Fibroblast of the aortic adventitia (primary cell): ENCODE measurements at regions not wholly inside any gene's neighbourhood (a gene's known extent, or its start where the extent isn't known, plus 50 kb on each side); places are given as distances from the start of the nearest gene placed in this dataset.
"Not testable (repeated sequence)": the region's sequence is repeated elsewhere in the genome, so short reads cannot be mapped to it uniquely, and the experiment has no call there.

ENCODE experiments used
- DNase-seq: peaks from one replicate; pipeline ENCODE4 v3.0.0-alpha.2; 2010; ENCODE audit warnings: low read depth
- H3K4me3 ChIP-seq: 2 replicates; pipeline ENCODE4 v1.5.1; 2011; ENCODE audit warnings: low read depth, mild to moderate bottlenecking, control low read depth, low read length, moderate library complexity
- CTCF ChIP-seq: IDR thresholded peaks from 2 replicates; pipeline ENCODE4 v1.5.1; 2011; ENCODE audit warnings: mild to moderate bottlenecking, low read length, control low read depth, inconsistent platforms; ENCODE audit not compliant: insufficient read depth

DNA sequence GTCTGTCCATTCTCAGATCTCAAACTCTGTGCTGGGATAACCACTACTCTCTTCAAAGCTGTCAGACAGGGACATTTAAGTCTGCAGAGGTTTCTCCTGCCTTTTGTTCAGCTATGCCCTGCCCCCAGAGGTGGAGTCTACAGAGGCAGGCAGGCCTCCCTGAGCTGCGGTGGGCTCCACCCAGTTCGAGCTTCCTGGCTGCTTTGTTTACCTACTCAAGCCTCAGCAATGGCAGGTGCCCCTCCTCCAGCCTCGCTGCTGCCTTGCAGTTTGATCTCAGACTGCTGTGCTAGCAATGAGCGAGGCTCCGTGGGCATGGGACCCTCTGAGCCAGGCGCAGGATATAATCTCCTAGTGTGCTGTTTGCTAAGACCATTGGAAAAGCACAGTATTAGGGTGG is 53.1 kb upstream of the HUNK start:
- DNase-seq, H3K4me3 ChIP-seq: not testable (repeated sequence)

DNA sequence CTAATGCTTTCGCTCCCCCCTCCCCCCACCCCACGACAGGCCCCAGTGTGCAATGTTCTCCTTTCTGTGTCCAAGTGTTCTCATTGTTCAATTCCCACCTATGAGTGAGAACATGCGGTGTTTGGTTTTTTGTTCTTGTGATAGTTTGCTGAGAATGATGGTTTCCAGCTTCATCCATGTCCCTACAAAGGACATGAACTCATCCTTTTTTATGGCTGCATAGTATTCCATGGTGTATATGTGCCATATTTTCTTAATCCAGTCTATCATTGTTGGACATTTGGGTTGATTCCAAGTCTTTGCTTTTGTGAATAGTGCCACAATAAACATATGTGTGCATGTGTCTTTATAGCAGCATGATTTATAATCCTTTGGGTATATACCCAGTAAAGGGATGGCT is 58.5 kb upstream of the HUNK start:
- not testable (repeated sequence) for DNase-seq, H3K4me3 ChIP-seq

- H3K4me3 ChIP-seq = no peak overlapping the region
- no peak for DNase-seq
- no peak for TF ChIP-seq CTCF
Measured at GRCh38 chr21:31813862-31814261, 59.0 kb upstream of the HUNK start.

- no peak for DNase-seq
- no peak for TF ChIP-seq CTCF
- no peak overlapping the region for H3K4me3 ChIP-seq
Measured at GRCh38 chr21:31804008-31804394, 68.8 kb upstream of the HUNK start.

DNA sequence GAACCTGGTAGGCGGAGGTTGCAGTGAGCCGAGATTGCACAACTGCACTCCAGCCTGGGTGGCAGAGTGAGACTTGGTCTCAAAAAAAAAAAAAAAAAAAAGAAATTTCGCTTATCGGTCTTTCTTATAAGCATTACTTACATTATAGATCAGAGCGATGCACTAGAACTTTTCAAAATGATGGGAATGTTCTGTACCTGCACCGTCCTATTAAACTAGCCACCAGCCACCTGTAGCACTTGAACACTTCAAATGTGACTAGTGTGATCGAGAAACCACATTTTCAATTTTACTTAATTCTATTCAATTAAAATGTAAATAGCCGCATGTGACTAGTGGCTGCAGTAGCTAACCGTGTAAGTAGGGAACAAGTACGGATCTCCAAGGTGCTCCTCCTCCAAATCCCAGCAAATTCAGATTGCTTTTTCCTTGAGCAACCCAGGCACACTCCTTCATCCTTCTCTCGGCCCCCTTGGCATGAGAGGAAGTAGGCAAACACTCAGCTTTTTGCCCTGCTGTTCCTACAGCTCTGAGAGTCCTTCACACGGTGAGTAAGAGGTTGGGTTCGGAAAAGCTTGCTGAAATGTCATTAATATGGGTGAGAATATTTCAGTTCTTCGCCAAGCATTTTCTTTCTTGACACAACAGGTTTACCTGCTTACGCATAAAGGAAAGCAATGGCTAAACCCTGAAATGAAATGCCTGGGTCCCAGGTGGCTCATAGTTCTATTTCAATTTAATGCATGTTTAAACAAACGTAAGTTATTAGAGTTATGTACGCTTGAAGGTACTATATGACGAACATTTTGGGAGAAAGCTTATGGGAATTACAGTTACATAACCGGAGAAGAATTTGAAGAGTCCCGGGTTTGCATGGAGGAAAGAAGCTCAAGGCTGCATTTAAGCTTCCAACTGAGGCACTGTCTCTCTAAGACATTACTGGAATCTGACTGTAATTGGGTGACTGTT is 69.5 kb upstream of the HUNK start:
- H3K4me3 ChIP-seq = no peak overlapping the region
- no peak for TF ChIP-seq CTCF
- DNase-seq = no peak

DNA sequence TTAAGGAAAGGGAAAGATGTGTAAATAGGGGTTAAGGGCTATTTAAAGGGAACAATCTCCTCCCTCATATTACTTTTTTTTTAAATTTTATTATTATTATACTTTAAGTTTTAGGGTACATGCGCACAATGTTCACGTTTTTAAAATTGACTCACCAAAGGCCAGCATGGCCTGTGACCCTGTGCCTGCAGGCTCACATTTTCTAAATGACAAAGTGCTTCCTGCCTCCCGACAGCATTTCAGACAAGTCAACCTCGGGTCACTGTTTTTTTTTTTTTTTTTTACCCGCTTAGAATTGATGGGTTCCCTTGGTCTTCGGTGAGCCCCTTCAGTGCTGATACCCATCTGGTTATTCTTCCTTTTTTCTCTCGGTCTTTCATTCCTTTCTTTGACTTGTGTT is 70.4 kb upstream of the SCAF4 start:
- DNase-seq = no peak
- H3K4me3 ChIP-seq = no peak overlapping the region
- no peak for TF ChIP-seq CTCF

GRCh38 chr21:31801551-31802219 is 69.8 kb upstream of the SCAF4 start:
- no peak for TF ChIP-seq CTCF

More at GRCh38 chr21:31801551-31802219, 69.8 kb upstream of the SCAF4 start:
- DNase-seq = no peak
- no peak overlapping the region for H3K4me3 ChIP-seq
